HT1080 (cell line): ENCODE measurements at regions not wholly inside any gene's neighbourhood (a gene's known extent, or its start where the extent isn't known, plus 50 kb on each side); places are given as distances from the start of the nearest gene placed in this dataset.
A peak's percentile ranks its signal among the peaks of the same experiment; 100 is the strongest.

Source experiments
- DNase-seq: peaks from one replicate; pipeline ENCODE4 v3.0.0-alpha.2; 2015; ENCODE audit warnings: low read depth

DNA sequence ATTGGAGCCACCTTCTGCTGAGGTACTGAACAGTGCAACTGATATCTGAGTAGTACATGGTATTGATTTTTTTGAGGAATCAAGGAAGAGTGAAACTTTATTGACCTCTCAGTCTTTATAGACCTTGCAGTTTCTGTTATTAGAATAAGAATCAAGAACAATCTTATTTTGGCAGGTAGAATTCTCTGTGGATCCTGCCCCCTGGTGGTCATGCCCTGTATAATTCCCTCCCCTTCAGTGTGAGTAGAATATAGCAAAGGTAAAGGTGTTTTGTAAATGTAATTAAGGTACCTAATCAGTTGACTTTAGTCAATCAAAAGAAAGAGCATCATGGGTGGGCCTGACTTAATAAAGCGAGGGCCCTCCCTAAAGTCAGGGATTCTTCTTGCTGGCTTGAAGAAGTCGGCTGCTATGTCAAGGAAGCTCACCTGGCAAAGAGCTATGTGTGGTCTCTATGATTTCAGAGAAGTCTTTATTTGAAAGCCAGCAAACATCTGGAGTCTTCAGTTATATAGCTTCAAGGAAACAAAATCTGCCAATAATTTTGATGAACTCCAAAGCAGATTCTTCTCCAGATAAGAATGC, 142.8 kb downstream of the LSM5 start:
- DNase-seq = peak; percentile 10

DNA sequence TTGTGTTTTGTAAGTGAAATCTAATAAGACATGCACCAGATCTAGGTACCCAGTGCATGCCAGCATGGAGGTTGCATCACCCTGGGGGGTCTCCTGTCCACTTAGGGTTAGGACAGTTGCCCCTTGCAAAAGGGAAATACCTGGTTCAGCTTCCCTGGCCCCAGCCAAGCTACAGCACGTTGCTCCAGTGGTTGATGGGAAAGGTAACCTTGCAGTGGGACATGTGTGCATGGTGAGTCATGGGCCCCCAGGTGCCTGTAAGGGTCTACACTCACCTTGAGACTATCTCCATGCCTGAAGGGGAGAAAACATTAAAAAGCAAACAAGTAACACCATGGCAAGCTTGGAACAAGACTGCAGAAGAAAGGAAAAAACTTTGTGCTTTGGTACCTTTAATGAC, 143.9 kb downstream of the LSM5 start:
- DNase-seq = no peak

GRCh38 chr7:32336726-32337125, 153.5 kb downstream of the LSM5 start:
- DNase-seq = peak; percentile 62

DNA sequence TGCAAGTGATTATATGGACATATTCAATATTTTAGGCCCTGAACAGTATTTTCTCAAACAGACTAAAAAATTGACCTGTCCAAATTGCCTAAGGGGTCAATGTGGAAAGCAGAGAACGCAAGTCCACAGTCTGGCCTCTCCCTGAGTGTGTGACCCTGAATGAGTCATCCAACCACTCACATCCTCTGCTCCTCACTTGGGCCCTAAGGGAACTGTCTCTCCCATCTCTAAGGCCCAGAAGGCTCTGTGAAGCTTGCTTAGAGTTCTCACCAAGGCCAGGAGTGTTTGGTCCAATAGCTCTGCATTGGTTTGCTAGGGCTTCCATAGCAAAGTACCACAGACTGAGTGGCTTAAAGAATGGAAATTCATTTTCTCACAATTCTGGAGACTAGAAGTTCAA, 155.1 kb downstream of the LSM5 start:
- DNase-seq = peak; percentile 78

- no peak for DNase-seq
These were observed 159.6 kb downstream of the LSM5 start for GRCh38 chr7:32330602-32331001.

DNA sequence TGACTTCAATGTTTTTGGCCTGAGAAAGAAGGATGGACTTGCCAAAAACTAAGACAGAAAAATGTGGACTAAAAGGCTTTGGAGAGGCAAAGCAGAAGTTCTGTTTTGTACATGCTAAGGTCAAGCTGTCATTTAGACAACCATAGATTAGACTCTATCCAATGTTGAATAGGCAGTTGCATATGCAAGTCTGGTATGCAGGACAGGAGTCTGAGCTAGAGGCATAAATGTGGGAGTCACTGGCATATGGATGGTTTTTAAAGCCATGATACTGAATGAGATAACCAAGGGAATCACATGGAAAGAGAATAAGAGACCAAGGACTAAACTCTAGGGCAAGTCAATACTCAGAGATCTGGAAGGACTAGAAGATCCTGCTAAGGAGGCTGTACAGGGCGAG, 164.1 kb downstream of the LSM5 start:
- DNase-seq = no peak

DNA sequence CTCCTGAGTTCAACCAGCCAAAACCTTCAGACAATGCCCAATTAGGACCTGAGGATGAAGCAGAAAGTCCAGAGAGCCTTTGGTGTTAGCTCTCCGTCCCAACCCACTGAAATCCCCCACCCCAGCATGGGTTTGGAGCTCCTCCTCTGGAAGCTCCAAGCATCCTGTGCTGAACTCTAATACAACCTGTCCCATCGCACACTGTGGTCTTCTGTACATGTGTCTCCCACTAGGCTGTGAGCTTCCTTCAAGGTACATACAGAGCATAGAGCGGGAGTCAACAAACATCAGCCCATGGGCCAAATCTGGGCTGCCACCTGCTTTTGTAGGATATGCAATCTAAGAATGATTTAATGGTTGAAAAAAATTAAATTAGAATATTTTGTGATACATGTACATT, 166.5 kb downstream of the LSM5 start:
- no peak for DNase-seq

GRCh38 chr7:32319012-32319382, 171.2 kb downstream of the LSM5 start:
- DNase-seq = no peak

DNA sequence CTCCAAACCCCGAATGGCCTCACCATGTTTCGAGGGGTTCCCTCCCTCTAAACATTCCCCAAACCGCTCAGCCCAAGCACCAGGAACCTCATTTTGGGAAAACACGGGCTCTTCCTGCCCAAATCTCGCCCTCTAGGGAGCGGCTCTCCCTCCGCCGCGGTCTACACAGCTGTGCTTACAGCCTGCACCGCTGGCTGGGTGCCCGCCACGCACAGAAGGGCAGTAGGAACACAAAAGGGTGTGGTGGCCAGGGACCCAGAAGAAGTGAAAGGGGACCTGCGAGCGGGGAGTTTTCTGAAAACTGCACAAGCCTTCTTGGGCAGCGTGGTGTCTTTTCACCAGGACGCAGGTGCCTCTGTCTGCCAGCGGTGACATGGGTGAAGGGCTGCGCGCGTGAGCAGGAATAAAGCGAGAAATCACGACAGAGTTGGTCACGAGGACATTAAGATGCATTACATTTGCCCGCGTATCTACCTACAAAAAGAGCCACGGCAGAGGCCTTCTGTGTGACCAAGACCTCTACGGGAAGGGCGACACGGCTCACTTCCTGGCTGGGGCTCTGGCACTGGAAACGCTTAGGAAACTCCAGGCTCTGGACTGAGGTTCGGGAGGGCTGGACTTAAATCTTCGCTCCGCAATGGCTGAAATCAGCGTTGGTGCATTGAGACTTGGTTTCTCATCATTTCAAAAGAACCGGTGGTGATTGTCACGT, 171.7 kb downstream of the LSM5 start:
- no peak for DNase-seq

DNA sequence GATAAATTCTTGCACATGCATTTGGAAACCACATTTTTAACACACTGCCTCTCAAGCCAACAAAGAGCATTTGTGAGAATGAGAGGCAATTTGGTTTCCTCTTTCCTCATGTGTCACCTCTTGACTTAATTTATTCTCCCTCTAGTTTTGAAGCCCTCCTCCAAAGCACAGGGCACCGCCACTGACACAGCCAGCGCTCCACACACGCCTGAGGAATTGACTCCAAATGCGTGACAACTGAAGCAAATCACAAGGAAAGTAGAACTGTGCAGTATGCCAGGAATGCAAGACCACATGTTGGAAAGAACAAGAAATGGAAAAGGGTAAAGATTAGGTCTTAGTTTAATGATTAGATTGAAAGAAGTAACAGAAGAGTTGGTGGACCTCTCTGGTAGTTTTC, 173.3 kb downstream of the LSM5 start:
- DNase-seq = no peak

DNA sequence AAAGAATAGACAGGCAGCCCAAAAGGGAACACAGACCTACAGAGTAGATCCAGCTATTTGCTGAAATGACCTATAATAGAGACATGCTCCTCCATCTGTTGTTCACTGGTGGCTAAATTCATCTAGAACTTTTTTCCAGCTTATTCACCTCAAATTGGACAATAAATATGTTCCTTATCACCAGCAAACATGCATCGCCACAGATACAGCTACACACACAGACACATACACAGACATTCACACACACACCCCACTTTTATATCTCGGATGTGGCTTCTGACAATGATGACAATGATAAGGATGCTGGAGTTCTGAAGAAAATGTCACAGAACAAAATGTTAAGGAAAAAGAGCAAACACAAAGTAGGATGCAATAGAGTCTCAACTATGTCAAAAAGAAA, 175.4 kb downstream of the LSM5 start:
- DNase-seq = no peak

- no peak for DNase-seq
These were observed 188.8 kb downstream of the LSM5 start for GRCh38 chr7:32301427-32301826.

DNA sequence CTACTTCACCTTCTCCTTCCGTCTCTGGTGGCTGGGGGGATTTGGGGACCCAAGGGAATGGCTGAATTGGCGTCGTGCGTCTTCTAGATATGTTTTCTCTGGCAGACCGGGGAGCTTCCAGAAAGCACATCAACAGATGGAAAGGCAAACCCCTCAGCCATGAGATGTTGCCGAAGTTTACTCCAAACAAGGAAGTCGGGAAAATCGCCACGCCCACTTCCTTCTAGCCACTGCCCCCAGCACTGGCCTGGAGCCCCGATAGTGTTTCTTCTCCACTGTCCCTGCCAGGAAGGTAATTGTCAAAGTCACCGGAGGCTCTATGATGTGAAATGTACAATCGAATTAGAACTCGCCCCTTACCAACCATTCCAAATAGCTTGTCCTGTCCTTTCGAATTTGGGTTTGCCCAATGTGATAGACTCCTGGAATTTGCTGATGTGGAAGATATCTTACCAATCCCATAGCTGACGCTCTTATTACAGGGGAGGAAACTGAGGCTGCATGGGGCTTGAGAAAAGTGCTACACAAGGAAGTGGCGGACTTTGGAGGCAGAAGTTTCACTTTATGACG, 191.0 kb downstream of the LSM5 start:
- DNase-seq = peak; percentile 20

- no peak for DNase-seq
These were observed 191.6 kb downstream of the LSM5 start for GRCh38 chr7:32298408-32299132.

GRCh38 chr7:32293833-32294232, 196.3 kb downstream of the LSM5 start:
- no peak for DNase-seq

- no peak for DNase-seq
These were observed 200.3 kb downstream of the LSM5 start for GRCh38 chr7:32289651-32290414.

DNA sequence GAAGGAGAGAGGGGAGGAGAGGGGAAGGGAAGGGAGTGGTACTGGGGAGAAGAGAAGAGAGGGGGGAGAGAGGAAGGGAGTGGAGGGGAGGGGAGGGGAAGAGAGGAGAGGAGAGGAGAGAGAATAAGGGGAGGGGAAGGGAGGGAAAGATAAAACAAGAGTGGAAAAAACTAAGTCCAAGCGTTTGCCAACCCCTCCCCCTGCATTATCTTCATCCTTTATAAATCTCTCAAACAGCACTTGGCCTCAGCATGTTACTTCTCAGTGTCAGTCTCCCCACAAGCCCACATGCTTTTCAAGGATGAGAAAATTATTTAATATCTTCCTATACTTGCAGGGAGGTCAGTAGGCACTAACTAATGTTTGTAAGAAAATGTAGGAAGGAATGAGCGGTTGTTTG, 204.5 kb downstream of the LSM5 start:
- DNase-seq = no peak

DNA sequence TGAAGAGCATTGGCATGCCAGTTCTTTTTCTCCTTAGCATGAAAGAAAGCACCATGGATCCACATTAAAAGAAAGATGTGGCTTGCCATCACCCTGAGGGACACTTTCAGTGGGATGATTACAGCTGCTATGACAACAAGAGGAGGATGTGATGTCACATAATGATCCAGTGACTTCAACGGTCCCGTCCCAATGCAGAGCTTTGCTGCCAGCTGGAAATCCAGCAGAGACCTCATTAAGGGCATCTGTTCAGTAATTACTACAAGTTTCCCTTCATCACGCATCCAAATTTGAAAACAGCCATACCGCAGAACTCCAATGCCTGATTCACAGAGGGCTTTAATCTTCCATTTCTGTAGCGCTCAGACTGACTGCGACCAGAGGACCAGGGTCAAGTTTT, 206.6 kb downstream of the LSM5 start:
- DNase-seq = no peak

DNA sequence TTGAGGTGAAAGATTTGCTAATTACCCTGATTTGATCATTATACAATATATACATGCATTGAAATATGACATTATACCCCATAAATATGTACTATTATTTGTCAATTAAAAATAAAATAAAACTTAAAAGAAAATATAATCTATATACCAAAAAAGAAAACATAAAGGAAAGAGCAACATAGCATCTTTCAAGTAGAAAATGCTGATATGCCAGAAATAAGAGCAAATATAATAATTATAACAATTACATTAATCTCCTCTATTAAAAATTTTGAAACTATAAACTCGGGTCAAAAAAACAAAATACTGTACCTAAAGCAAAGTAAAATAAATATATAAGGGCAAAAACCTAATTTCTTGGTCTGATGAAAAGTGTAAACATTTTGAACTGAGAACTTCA, 209.3 kb upstream of the PDE1C start:
- DNase-seq = no peak

- DNase-seq = peak; percentile 3
These were observed 205.2 kb upstream of the PDE1C start for GRCh38 chr7:32275216-32276009.

DNA sequence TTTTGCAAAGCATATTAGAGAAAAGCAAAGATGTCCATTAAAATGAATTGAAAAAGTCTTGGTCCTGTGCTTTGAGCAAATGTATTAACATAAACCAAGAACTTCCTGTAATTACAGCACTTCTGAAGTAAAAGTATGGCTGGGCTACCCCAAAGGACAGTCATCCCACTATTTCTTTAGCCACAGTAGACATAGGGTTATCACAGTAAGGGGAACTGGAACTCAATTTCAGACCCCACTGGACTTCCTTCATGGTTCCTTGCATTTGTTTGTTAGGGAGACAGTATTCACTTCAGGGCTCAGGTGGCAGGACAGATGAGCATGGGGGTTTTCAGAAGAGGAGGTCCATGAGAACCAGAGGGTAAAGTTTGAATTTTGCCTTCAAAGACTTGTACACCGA, 203.1 kb upstream of the PDE1C start:
- no peak for DNase-seq
